GM12878 (cell line): ENCODE measurements at regions not wholly inside any gene's neighbourhood (a gene's known extent, or its start where the extent isn't known, plus 50 kb on each side); places are given as distances from the start of the nearest gene placed in this dataset.

Source experiments
- ATAC-seq: fragments of 200-7000 bp; cut with Tn5 transposase; 3 replicates; pipeline ENCODE4 v1.9.1; 2020; ENCODE audit warnings: mild to moderate bottlenecking, moderate library complexity
- BruUV-seq: library from RNA; stranded (reverse); fragments of 400-500 nt; replicated peaks from 2 replicates; lab custom pipeline; 2021; lab: Mats Ljungman, UMichigan
- CTCF ChIA-PET: fragments of 300-600 bp; sonication (Branson Sonifier 250); formaldehyde crosslinking; extraction: SDS; loops from one replicate; lab custom pipeline; 2021; ENCODE audit warnings: inconsistent platforms; lab: Yijun Ruan, JAX
- POLR2A ChIA-PET: fragments of 350-600 bp; formaldehyde crosslinking; extraction: SDS; loops from one replicate; lab custom pipeline; 2021; ENCODE audit warnings: inconsistent platforms; lab: Charles Lee
- RAD21 ChIA-PET: fragments of 300-600 bp; sonication (Branson Sonifier 250); formaldehyde crosslinking; loops from one replicate; lab custom pipeline; 2023; ENCODE audit warnings: antibody characterized with exemption; ENCODE audit not compliant: unreplicated experiment; lab: Charles Lee
- SMC1A ChIA-PET: fragments of 300-600 bp; sonication (Branson Sonifier 250); formaldehyde crosslinking; loops from one replicate; lab custom pipeline; 2023; ENCODE audit not compliant: unreplicated experiment, uncharacterized antibody; lab: Charles Lee
- DNase-seq: peaks from one replicate; pipeline ENCODE4 v3.0.0-alpha.2; 2011; ENCODE audit warnings: low read depth, low spot score
- FAIRE-seq: peaks from 3 replicates; lab custom pipeline; 2011; peaks lifted over from hg19 to GRCh38; lab: Jason Lieb, UNC
- H2AFZ ChIP-seq: 2 replicates; pipeline ENCODE4 v1.6.0; 2011; ENCODE audit warnings: low read depth, low read length, control low read depth; ENCODE audit not compliant: control insufficient read depth
- H3K27ac ChIP-seq: 2 replicates; pipeline ENCODE4 v1.5.1; 2011; ENCODE audit warnings: control low read depth; ENCODE audit not compliant: control insufficient read depth, insufficient read depth
- H3K27me3 ChIP-seq, 2 experiments: replicated peaks in 1 of 2; 2 replicates each; pipeline versions ENCODE4 v1.6.0 to v1.6.1; 2011; ENCODE audit warnings: low read length in 1 of 2; ENCODE audit not compliant: control insufficient read depth in 2 of 2, insufficient read depth in 2 of 2
- H3K36me3 ChIP-seq, 2 experiments: 2 replicates each; pipeline ENCODE4 v1.5.1; 2011; ENCODE audit warnings: low read length in 1 of 2; ENCODE audit not compliant: control insufficient read depth in 2 of 2, insufficient read depth in 2 of 2
- H3K4me1 ChIP-seq: 2 replicates; pipeline ENCODE4 v1.6.1; 2011; ENCODE audit warnings: mild to moderate bottlenecking, low read length, moderate library complexity, mixed read lengths; ENCODE audit not compliant: control insufficient read depth, insufficient read depth
- H3K4me2 ChIP-seq: 2 replicates; pipeline ENCODE4 v1.6.0; 2011; ENCODE audit warnings: control low read depth; ENCODE audit not compliant: control insufficient read depth, insufficient read depth
- H3K4me3 ChIP-seq: fragments of 200-600 bp; sonication (generic); 2 replicates; pipeline ENCODE4 v1.5.1; 2016
- H3K79me2 ChIP-seq: 2 replicates; pipeline ENCODE4 v1.6.0; 2011; ENCODE audit warnings: low read length; ENCODE audit not compliant: control insufficient read depth, insufficient read depth
- H3K9ac ChIP-seq: 2 replicates; pipeline ENCODE4 v1.8.0; 2011; ENCODE audit warnings: low read length, control low read depth, mixed read lengths; ENCODE audit not compliant: control insufficient read depth, insufficient read depth
- H3K9me3 ChIP-seq: replicated peaks from 3 replicates; pipeline ENCODE4 v1.5.1; 2011; ENCODE audit warnings: mild to moderate bottlenecking, low read length; ENCODE audit not compliant: control insufficient read depth, insufficient read depth
- H4K20me1 ChIP-seq: 2 replicates; pipeline ENCODE4 v1.6.0; 2011; ENCODE audit not compliant: control insufficient read depth, insufficient read depth
- ATF7 ChIP-seq: fragments of 450-650 bp; IDR thresholded peaks from 2 replicates; pipeline ENCODE4 v1.6.1; 2016; ENCODE audit warnings: low read depth, mild to moderate bottlenecking
- BACH1 ChIP-seq: fragments of 450-650 bp; IDR thresholded peaks from 2 replicates; pipeline ENCODE4 v1.6.1; 2017; ENCODE audit warnings: mild to moderate bottlenecking, borderline replicate concordance
- BCL11A ChIP-seq: IDR thresholded peaks from 2 replicates; pipeline ENCODE4 v1.6.1; 2011; ENCODE audit warnings: low read depth, low read length
- CBX5 ChIP-seq: sonication (generic); IDR thresholded peaks from 2 replicates; pipeline ENCODE4 v1.6.1; 2016; ENCODE audit warnings: low read depth, moderate library complexity, mild to moderate bottlenecking, inconsistent platforms
- ESRRA ChIP-seq: IDR thresholded peaks from 2 replicates; pipeline ENCODE4 v1.6.1; 2012; ENCODE audit warnings: mild to moderate bottlenecking, low read length, improper control_type of control experiment
- EZH2 ChIP-seq: IDR thresholded peaks from 2 replicates; pipeline ENCODE4 v1.6.1; 2012; ENCODE audit warnings: low read depth, mild to moderate bottlenecking, control low read depth, inconsistent platforms, low read length, borderline replicate concordance; ENCODE audit not compliant: control insufficient read depth
- GATAD2B ChIP-seq: fragments of 450-650 bp; conservative IDR thresholded peaks from 2 replicates; pipeline ENCODE4 v1.6.1; 2017; ENCODE audit warnings: low read depth, mild to moderate bottlenecking, moderate library complexity
- HCFC1 ChIP-seq: fragments of 150-350 bp; IDR thresholded peaks from 2 replicates; pipeline ENCODE4 v1.6.1; 2014; ENCODE audit warnings: low read length
- JUND ChIP-seq: IDR thresholded peaks from 2 replicates; pipeline ENCODE4 v1.6.1; 2012; ENCODE audit warnings: low read depth, mild to moderate bottlenecking, low read length, improper control_type of control experiment, moderate library complexity
- KAT2A ChIP-seq: conservative IDR thresholded peaks from 2 replicates; pipeline ENCODE4 v1.6.1; 2011; ENCODE audit warnings: low read depth, low read length; ENCODE audit not compliant: control insufficient read depth
- PML ChIP-seq: IDR thresholded peaks from 2 replicates; pipeline ENCODE4 v1.6.1; 2012; ENCODE audit warnings: low read length, inconsistent platforms
- SMAD5 ChIP-seq: IDR thresholded peaks from 2 replicates; pipeline ENCODE4 v1.6.1; 2016; ENCODE audit warnings: antibody characterized with exemption, low read depth
- STAT3 ChIP-seq: IDR thresholded peaks from 2 replicates; pipeline ENCODE4 v1.6.1; 2011; ENCODE audit warnings: low read depth, low read length, improper control_type of control experiment
- ZNF24 ChIP-seq: fragments of 450-650 bp; IDR thresholded peaks from 2 replicates; pipeline ENCODE4 v1.6.1; 2017; ENCODE audit warnings: antibody characterized with exemption, mild to moderate bottlenecking
- WGBS: methylation state at CpG from one replicate; pipeline ENCODE4 v1.1.6; 2016; ENCODE audit warnings: low lambda C conversion rate; ENCODE audit not compliant: insufficient replicate concordance, insufficient coverage; ENCODE audit errors: missing lambda C conversion rate; 5-methylcytosine and 5-hydroxymethylcytosine counted together
- in situ Hi-C: fragments of 300-500 bp; cut with MboI; formaldehyde crosslinking; loops from 9 replicates; pipeline ENCODE4 v1.14.3; 2018; ENCODE audit warnings: mixed read lengths
- intact Hi-C: fragments of 100-400 bp; cut with micrococcal nuclease; formaldehyde crosslinking; loops from one replicate; pipeline ENCODE4 v1.14.2; 2022; ENCODE audit not compliant: unreplicated experiment
- TF ChIP-seq, protein P1 (sequence below): IDR thresholded peaks from 2 replicates; pipeline ENCODE4 v1.6.1; 2011; ENCODE audit warnings: borderline replicate concordance, low read depth, mild to moderate bottlenecking, moderate library complexity, mixed read lengths, low read length; ENCODE audit not compliant: insufficient read depth; ENCODE audit errors: extremely low read length
- TF ChIP-seq, protein P2 (sequence below): IDR thresholded peaks from 2 replicates; pipeline ENCODE4 v1.6.1; 2012; ENCODE audit warnings: improper control_type of control experiment, low read depth, low read length; ENCODE audit not compliant: insufficient replicate concordance
- TF ChIP-seq, protein P3 (sequence below): IDR thresholded peaks from 2 replicates; pipeline ENCODE4 v1.6.1; 2011; ENCODE audit warnings: borderline replicate concordance, low read depth, mild to moderate bottlenecking, moderate library complexity, low read length; ENCODE audit not compliant: insufficient read depth, poor library complexity, severe bottlenecking

DNA sequence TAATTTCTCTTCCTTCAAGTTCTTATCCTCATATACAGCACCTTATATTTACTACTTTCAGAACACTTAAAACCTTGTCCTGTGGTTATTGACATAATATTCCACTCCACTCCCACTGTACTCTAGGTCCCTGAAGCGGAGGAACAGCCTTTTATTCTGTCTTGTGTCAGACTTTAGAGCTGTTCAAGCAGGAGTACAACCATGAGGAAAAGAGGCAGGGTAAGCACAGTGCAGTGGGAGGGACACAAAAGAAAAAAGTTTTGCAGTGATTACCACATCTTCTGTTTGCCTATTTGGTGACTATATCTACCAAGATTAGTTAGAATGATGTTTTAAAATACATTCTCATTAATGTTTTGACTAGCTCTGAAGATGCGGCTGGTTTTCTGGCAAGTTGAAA is 122.0 kb upstream of the CEP126 start:
- no peaks in the 10 kb centered on the region for H3K36me3 ChIP-seq
- ATAC-seq (no peak), FAIRE-seq (no peak), DNase-seq (no peak)
- no peak overlapping the region for H2AFZ ChIP-seq
- in situ Hi-C loops (no loop called here), intact Hi-C loops (no loop called here)
- H3K27me3 ChIP-seq, result no peaks in the 10 kb centered on the region
- ChIA-PET RAD21 (no interaction called here), POLR2A (no interaction called here), SMC1A (no interaction called here), CTCF (interaction anchor here (0.6 kb wide), 1 partner anchor 704 kb away, joined by 4 read pairs; no protein-coding TSS in a partner anchor)
- no peak for TF ChIP-seq ATF7
- no peak for TF ChIP-seq SMAD5
- TF ChIP-seq ESRRA, result no peak
- TF ChIP-seq BACH1, result no peak
- TF ChIP-seq, protein P1, sequence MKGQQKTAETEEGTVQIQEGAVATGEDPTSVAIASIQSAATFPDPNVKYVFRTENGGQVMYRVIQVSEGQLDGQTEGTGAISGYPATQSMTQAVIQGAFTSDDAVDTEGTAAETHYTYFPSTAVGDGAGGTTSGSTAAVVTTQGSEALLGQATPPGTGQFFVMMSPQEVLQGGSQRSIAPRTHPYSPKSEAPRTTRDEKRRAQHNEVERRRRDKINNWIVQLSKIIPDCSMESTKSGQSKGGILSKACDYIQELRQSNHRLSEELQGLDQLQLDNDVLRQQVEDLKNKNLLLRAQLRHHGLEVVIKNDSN, result no peak
- TF ChIP-seq JUND, result no peak
- TF ChIP-seq CBX5, result no peak
- TF ChIP-seq BCL11A, result no peak
- TF ChIP-seq GATAD2B, result no peak
- no peak for TF ChIP-seq ZNF24
- no peak for TF ChIP-seq HCFC1
- TF ChIP-seq, protein P2, sequence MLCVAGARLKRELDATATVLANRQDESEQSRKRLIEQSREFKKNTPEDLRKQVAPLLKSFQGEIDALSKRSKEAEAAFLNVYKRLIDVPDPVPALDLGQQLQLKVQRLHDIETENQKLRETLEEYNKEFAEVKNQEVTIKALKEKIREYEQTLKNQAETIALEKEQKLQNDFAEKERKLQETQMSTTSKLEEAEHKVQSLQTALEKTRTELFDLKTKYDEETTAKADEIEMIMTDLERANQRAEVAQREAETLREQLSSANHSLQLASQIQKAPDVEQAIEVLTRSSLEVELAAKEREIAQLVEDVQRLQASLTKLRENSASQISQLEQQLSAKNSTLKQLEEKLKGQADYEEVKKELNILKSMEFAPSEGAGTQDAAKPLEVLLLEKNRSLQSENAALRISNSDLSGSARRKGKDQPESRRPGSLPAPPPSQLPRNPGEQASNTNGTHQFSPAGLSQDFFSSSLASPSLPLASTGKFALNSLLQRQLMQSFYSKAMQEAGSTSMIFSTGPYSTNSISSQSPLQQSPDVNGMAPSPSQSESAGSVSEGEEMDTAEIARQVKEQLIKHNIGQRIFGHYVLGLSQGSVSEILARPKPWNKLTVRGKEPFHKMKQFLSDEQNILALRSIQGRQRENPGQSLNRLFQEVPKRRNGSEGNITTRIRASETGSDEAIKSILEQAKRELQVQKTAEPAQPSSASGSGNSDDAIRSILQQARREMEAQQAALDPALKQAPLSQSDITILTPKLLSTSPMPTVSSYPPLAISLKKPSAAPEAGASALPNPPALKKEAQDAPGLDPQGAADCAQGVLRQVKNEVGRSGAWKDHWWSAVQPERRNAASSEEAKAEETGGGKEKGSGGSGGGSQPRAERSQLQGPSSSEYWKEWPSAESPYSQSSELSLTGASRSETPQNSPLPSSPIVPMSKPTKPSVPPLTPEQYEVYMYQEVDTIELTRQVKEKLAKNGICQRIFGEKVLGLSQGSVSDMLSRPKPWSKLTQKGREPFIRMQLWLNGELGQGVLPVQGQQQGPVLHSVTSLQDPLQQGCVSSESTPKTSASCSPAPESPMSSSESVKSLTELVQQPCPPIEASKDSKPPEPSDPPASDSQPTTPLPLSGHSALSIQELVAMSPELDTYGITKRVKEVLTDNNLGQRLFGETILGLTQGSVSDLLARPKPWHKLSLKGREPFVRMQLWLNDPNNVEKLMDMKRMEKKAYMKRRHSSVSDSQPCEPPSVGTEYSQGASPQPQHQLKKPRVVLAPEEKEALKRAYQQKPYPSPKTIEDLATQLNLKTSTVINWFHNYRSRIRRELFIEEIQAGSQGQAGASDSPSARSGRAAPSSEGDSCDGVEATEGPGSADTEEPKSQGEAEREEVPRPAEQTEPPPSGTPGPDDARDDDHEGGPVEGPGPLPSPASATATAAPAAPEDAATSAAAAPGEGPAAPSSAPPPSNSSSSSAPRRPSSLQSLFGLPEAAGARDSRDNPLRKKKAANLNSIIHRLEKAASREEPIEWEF, result no peak
- TF ChIP-seq EZH2, result no peak
- no peak for TF ChIP-seq STAT3
- TF ChIP-seq, protein P3, sequence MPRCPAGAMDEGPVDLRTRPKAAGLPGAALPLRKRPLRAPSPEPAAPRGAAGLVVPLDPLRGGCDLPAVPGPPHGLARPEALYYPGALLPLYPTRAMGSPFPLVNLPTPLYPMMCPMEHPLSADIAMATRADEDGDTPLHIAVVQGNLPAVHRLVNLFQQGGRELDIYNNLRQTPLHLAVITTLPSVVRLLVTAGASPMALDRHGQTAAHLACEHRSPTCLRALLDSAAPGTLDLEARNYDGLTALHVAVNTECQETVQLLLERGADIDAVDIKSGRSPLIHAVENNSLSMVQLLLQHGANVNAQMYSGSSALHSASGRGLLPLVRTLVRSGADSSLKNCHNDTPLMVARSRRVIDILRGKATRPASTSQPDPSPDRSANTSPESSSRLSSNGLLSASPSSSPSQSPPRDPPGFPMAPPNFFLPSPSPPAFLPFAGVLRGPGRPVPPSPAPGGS, result no peak
- no peak for TF ChIP-seq PML
- no peak for TF ChIP-seq KAT2A
- no peaks in the 10 kb centered on the region for H3K79me2 ChIP-seq
- H3K9ac ChIP-seq, result no peak overlapping the region
- BruUV-seq, result no TSS peak
- WGBS, result 14% methylated on average over 2 of the region's 2 CpGs
- H3K4me1 ChIP-seq, result no peaks in the 10 kb centered on the region
- H4K20me1 ChIP-seq, result no peaks in the 10 kb centered on the region
- H3K4me2 ChIP-seq, result no peak overlapping the region
- no peaks in the 10 kb centered on the region for H3K9me3 ChIP-seq
- H3K4me3 ChIP-seq, result no peak overlapping the region
- H3K27ac ChIP-seq, result no peak overlapping the region
